Brain microvascular endothelial cell (primary cell): ENCODE measurements at regions not wholly inside any gene's neighbourhood (a gene's known extent, or its start where the extent isn't known, plus 50 kb on each side); places are given as distances from the start of the nearest gene placed in this dataset.

Source experiments
- DNase-seq: peaks from one replicate; pipeline ENCODE4 v3.0.0-alpha.2; 2020
- H3K27ac ChIP-seq: fragments of 250-450 bp; sonication (Bioruptor Pico); 2 replicates; pipeline ENCODE4 v1.5.1; 2020; ENCODE audit warnings: mild to moderate bottlenecking, moderate library complexity
- H3K27me3 ChIP-seq: fragments of 250-450 bp; sonication (Bioruptor Pico); replicated peaks from 2 replicates; pipeline ENCODE4 v1.5.1; 2020; ENCODE audit warnings: mild to moderate bottlenecking
- H3K36me3 ChIP-seq: fragments of 250-450 bp; sonication (Bioruptor Pico); replicated peaks from 2 replicates; pipeline ENCODE4 v1.5.1; 2020; ENCODE audit warnings: mild to moderate bottlenecking
- H3K4me3 ChIP-seq: 2 replicates; pipeline ENCODE4 v1.5.1; 2011; ENCODE audit warnings: low read depth, mild to moderate bottlenecking, control low read depth, low read length, moderate library complexity
- CTCF ChIP-seq: IDR thresholded peaks from 2 replicates; pipeline ENCODE4 v1.5.1; 2011; ENCODE audit warnings: low read depth, mild to moderate bottlenecking, moderate library complexity, low read length, control low read depth, inconsistent platforms; ENCODE audit errors: missing control alignments
- in situ Hi-C: cut with HindIII; loops from 2 replicates; pipeline ENCODE4 v1.10.0; 2017; ENCODE audit warnings: low sequenced_read_pairs, low pct_ligation_motif_present

GRCh38 chr12:91902860-91903683 is 242.6 kb downstream of the BTG1 start:
- no peak for TF ChIP-seq CTCF
- Histone ChIP-seq H3K27ac (peak overlapping the region; percentile 5), H3K4me3 (no peak overlapping the region), H3K36me3 (no peaks in the 10 kb centered on the region), H3K27me3 (no peaks in the 10 kb centered on the region)
- in situ Hi-C loops, result no loop called here
- DNase-seq, result peak; percentile 35

GRCh38 chr12:91901381-91902074 is 244.1 kb downstream of the BTG1 start:
- TF ChIP-seq CTCF, result no peak
- in situ Hi-C loops, result no loop called here
- Histone ChIP-seq H3K4me3 (no peak overlapping the region), H3K36me3 (no peaks in the 10 kb centered on the region), H3K27ac (no peak overlapping the region), H3K27me3 (no peaks in the 10 kb centered on the region)
- no peak for DNase-seq

GRCh38 chr12:91900971-91901370 is 244.7 kb downstream of the BTG1 start:
- no peak for DNase-seq
- Histone ChIP-seq H3K36me3 (no peaks in the 10 kb centered on the region), H3K27ac (no peak overlapping the region), H3K27me3 (no peaks in the 10 kb centered on the region), H3K4me3 (no peak overlapping the region)
- in situ Hi-C loops, result no loop called here
- TF ChIP-seq CTCF, result no peak

GRCh38 chr12:91899056-91899455 is 246.6 kb downstream of the BTG1 start:
- no peaks in the 10 kb centered on the region for H3K36me3 ChIP-seq
- no peak for TF ChIP-seq CTCF
- H3K27me3 ChIP-seq, result no peaks in the 10 kb centered on the region
- no peak overlapping the region for H3K27ac ChIP-seq
- DNase-seq, result no peak
- in situ Hi-C loops, result no loop called here
- no peak overlapping the region for H3K4me3 ChIP-seq

- no peak for DNase-seq
- TF ChIP-seq CTCF, result no peak
- no peak overlapping the region for H3K4me3 ChIP-seq
- no peaks in the 10 kb centered on the region for H3K27me3 ChIP-seq
- no peaks in the 10 kb centered on the region for H3K36me3 ChIP-seq
- in situ Hi-C loops, result no loop called here
- H3K27ac ChIP-seq, result no peak overlapping the region
Observed at GRCh38 chr12:91897025-91897515, 248.6 kb downstream of the BTG1 start.
